DND-41 (cell line): ENCODE measurements at regions not wholly inside any gene's neighbourhood (a gene's known extent, or its start where the extent isn't known, plus 50 kb on each side); places are given as distances from the start of the nearest gene placed in this dataset.

ENCODE experiments used
- EZH2 ChIP-seq: IDR thresholded peaks from 3 replicates; pipeline ENCODE4 v1.6.1; 2012; ENCODE audit warnings: borderline replicate concordance, low read depth, mild to moderate bottlenecking, moderate library complexity, low read length, inconsistent platforms; ENCODE audit not compliant: severe bottlenecking
- TF ChIP-seq, protein P1 (sequence below): IDR thresholded peaks from 2 replicates; pipeline ENCODE4 v1.5.1; 2012; ENCODE audit warnings: borderline replicate concordance, low read length, moderate library complexity, mild to moderate bottlenecking; ENCODE audit not compliant: poor library complexity, severe bottlenecking; ENCODE audit errors: extremely low read depth

DNA sequence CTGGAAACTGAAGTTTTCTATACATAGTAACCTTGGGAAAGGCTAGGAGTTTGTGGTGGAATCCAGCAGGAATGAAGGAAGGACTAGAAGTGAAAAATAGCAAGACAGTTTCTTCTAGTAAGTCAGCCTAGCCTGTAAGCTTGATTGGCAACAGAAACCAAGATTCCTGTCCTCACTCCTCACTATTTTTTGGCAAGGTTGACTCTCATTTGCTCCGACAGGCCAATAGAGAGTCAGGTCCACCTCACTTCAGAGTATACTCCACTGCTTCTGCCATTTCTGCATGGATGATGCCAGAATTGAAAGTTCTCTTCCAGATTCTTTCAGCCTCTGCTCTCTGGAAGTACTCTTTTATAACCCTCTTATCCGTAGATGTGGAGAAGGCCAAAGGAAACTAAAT, 352.4 kb downstream of the ZNF516 start:
- TF ChIP-seq, protein P1, sequence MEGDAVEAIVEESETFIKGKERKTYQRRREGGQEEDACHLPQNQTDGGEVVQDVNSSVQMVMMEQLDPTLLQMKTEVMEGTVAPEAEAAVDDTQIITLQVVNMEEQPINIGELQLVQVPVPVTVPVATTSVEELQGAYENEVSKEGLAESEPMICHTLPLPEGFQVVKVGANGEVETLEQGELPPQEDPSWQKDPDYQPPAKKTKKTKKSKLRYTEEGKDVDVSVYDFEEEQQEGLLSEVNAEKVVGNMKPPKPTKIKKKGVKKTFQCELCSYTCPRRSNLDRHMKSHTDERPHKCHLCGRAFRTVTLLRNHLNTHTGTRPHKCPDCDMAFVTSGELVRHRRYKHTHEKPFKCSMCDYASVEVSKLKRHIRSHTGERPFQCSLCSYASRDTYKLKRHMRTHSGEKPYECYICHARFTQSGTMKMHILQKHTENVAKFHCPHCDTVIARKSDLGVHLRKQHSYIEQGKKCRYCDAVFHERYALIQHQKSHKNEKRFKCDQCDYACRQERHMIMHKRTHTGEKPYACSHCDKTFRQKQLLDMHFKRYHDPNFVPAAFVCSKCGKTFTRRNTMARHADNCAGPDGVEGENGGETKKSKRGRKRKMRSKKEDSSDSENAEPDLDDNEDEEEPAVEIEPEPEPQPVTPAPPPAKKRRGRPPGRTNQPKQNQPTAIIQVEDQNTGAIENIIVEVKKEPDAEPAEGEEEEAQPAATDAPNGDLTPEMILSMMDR, result no peak
- TF ChIP-seq EZH2, result no peak
